Type B pancreatic cell (in vitro differentiated cells): ENCODE measurements at regions not wholly inside any gene's neighbourhood (a gene's known extent, or its start where the extent isn't known, plus 50 kb on each side); places are given as distances from the start of the nearest gene placed in this dataset.
"Not testable (repeated sequence)": the region's sequence is repeated elsewhere in the genome, so short reads cannot be mapped to it uniquely, and the experiment has no call there.

Experiments
- DNase-seq: peaks from one replicate; pipeline ENCODE4 v3.0.0; 2021; ENCODE audit warnings: mixed read lengths; ENCODE audit not compliant: unreplicated experiment; ENCODE audit errors: extremely low spot score
- H3K27ac Mint-ChIP-seq: 2 replicates; pipeline ENCODE4 v1.8.0; 2021; ENCODE audit warnings: mild to moderate bottlenecking, mixed read lengths
- H3K27me3 Mint-ChIP-seq: 2 replicates; pipeline ENCODE4 v1.8.0; 2021; ENCODE audit warnings: mixed read lengths
- H3K36me3 Mint-ChIP-seq: 2 replicates; pipeline ENCODE4 v1.8.0; 2021; ENCODE audit warnings: mixed read lengths
- H3K4me1 Mint-ChIP-seq: one replicate; pipeline ENCODE4 v1.8.0; 2021; ENCODE audit warnings: mixed read lengths; ENCODE audit not compliant: unreplicated experiment
- H3K4me3 Mint-ChIP-seq: 2 replicates; pipeline ENCODE4 v1.8.0; 2021; ENCODE audit warnings: mild to moderate bottlenecking, mixed read lengths
- H3K9me3 Mint-ChIP-seq: 2 replicates; pipeline ENCODE4 v1.8.0; 2021; ENCODE audit warnings: mixed read lengths
- TF ChIP-seq, protein P1 (sequence below): fragments of 200-600 bp; sonication (generic); conservative IDR thresholded peaks from 2 replicates; pipeline ENCODE4 v1.5.0; 2021; ENCODE audit warnings: antibody characterized with exemption, mild to moderate bottlenecking

DNA sequence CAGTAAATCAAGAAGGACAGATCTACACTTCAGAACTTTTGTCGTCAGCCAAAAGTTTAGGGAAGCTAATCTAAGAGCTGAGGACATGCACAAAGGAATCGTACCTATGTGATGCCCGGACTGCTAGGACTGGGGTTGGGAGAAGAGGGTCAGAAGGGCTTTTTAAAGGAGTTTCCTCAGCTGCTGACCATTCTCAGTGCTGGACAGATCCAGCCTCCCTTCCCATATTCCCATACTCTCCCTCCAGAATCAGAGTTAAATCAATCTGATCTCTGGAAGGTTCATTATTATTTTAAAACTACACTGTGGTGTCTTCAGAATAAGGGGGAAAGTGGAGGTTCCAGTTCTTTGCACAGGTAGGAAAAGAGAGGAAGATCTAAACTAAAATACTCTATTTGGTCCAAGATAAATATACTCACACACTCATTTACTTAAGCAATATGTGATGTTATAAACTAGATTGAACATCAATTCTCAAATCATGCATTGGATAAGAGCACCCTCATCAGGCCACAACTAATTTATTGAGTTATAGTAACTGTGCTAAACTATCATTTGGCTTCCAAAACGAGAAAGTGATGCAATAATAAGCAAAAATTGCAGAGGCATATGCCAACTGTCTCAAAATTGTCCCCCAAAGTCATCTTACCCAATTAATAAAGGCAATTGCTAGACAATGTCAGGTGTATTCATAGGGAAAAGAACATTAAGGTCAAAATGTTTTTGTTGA lies 124.7 kb downstream of the HNRNPD start:
- TF ChIP-seq, protein P1, sequence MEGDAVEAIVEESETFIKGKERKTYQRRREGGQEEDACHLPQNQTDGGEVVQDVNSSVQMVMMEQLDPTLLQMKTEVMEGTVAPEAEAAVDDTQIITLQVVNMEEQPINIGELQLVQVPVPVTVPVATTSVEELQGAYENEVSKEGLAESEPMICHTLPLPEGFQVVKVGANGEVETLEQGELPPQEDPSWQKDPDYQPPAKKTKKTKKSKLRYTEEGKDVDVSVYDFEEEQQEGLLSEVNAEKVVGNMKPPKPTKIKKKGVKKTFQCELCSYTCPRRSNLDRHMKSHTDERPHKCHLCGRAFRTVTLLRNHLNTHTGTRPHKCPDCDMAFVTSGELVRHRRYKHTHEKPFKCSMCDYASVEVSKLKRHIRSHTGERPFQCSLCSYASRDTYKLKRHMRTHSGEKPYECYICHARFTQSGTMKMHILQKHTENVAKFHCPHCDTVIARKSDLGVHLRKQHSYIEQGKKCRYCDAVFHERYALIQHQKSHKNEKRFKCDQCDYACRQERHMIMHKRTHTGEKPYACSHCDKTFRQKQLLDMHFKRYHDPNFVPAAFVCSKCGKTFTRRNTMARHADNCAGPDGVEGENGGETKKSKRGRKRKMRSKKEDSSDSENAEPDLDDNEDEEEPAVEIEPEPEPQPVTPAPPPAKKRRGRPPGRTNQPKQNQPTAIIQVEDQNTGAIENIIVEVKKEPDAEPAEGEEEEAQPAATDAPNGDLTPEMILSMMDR: no peak
- H3K27ac Mint-ChIP-seq: no peak overlapping the region
- no peak for DNase-seq
- H3K4me3 Mint-ChIP-seq: no peak overlapping the region
- no peaks in the 10 kb centered on the region for H3K36me3 Mint-ChIP-seq
- H3K4me1 Mint-ChIP-seq: no peaks in the 10 kb centered on the region
- H3K27me3 Mint-ChIP-seq: peaks cover 14% of the 10 kb centered on the region
- no peaks in the 10 kb centered on the region for H3K9me3 Mint-ChIP-seq

DNA sequence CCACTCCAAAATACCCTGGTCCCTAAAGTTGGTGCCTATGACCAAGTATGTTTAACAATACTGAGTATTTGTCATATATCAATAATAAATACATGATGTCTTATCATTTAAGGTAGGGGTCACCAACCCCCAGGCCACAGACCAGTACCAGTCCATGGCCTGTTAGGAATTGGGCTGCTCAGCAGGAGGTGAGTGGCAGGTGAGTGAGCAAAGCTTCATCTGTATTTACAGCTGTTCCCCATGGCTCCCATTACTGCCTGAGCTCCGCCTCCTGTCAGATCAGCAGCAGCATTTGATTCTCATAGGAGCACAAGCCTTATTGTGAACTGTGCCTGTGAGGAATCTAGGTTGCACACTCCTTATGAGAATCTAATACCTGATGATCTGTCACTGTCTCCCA lies 126.2 kb downstream of the HNRNPD start:
- Mint-ChIP-seq H3K27me3 (peaks cover 23% of the 10 kb centered on the region), H3K36me3 (no peaks in the 10 kb centered on the region), H3K9me3 (no peaks in the 10 kb centered on the region), H3K4me3 (no peak overlapping the region), H3K4me1 (no peaks in the 10 kb centered on the region), H3K27ac (no peak overlapping the region)
- TF ChIP-seq, protein P1: no peak
- no peak for DNase-seq

DNA sequence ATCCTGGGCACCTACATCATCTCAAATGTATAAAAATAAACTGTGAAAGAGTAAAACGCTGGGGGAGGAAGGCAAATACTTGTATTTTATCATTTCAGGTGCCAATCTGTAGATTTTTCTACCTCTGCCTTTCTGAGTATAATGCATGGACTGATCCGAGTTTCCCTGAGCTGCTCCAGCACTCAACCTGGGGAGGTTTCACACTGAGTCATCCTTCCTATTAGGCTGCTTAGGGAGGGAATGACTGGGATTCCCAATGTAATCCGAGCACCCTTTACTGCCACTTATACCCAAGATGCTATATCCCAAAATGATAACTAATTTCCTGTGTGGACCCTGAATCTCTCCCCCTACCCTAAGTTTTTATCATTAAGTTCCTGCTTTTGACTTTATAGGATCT lies 126.6 kb downstream of the HNRNPD start:
- Mint-ChIP-seq H3K4me3 (no peak overlapping the region), H3K36me3 (no peaks in the 10 kb centered on the region), H3K27ac (no peak overlapping the region), H3K9me3 (no peaks in the 10 kb centered on the region), H3K4me1 (no peaks in the 10 kb centered on the region), H3K27me3 (peaks cover 25% of the 10 kb centered on the region)
- TF ChIP-seq, protein P1: no peak
- DNase-seq: no peak

DNA sequence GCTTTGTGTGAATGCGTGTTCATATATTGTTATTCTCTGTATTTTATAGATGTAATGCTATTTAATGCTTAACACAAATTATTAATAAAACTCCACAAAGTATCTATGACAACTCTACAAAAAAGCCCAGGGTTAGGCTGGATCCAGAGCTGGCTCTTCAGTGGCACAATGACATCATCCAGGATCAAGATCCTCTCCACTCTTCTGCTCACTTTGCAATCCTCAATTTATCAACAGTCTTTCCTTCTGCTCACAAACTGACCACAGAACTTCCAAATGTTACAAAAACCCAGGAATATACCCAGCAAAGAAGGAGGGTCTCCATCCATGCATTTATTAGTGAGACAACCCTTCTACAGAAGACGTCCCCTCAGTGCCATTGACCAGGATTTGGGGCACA lies 132.3 kb downstream of the HNRNPD start:
- TF ChIP-seq, protein P1: no peak
- no peaks in the 10 kb centered on the region for H3K9me3 Mint-ChIP-seq
- H3K4me1 Mint-ChIP-seq: no peaks in the 10 kb centered on the region
- H3K36me3 Mint-ChIP-seq: no peaks in the 10 kb centered on the region
- H3K4me3 Mint-ChIP-seq: no peak overlapping the region
- DNase-seq: no peak
- H3K27me3 Mint-ChIP-seq: peaks cover 24% of the 10 kb centered on the region
- no peak overlapping the region for H3K27ac Mint-ChIP-seq

DNA sequence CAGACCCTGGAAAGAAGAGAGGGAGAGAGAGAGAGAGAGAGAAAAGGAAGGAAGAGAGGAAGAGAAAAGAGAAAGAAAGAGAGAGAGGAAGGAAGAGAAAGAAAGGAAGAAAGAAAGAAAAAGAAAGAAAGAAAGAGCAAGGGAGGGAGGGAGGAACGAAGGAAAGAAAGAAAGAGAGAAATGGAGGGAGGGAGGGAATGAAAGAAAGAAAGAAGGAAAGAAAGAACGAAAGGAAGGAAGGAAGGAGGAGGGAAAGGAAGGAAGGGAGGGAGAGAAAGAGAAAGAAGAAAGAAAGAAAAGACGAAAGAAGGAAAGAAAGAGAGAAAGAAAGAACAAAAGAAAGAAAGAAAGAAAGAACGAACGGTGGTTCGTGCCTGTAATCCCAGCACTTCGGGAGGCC lies 133.4 kb downstream of the HNRNPD start:
- Mint-ChIP-seq H3K27ac (no peak overlapping the region), H3K36me3 (no peaks in the 10 kb centered on the region), H3K4me3 (no peak overlapping the region), H3K27me3 (peaks cover 16% of the 10 kb centered on the region), H3K9me3 (no peaks in the 10 kb centered on the region), H3K4me1 (no peaks in the 10 kb centered on the region)
- DNase-seq: no peak
- TF ChIP-seq, protein P1: no peak

DNA sequence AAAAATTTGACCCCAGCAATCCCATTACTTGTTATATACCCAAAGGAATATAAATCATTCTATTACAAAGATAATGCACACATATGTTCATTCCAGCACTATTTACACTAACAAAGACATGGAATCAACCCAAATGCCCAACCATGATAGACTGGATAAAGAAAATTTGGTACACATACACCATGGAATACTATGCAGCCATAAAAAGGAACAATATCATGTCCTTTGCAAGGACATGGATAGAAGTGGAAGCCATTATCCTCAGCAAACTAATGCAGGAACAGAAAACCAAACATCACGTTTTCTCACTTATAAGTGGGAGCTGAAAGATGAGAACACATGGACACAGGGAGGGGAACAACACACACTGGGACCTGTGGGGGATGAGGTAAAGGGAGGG lies 136.6 kb downstream of the HNRNPD start:
- not testable (repeated sequence) for DNase-seq, H3K36me3 Mint-ChIP-seq, H3K4me3 Mint-ChIP-seq, H3K27ac Mint-ChIP-seq, H3K4me1 Mint-ChIP-seq, H3K27me3 Mint-ChIP-seq, H3K9me3 Mint-ChIP-seq
